ENCODE measurements at regions not wholly inside any gene's neighbourhood (a gene's known extent, or its start where the extent isn't known, plus 50 kb on each side); places are given as distances from the start of the nearest gene placed in this dataset.

DNA sequence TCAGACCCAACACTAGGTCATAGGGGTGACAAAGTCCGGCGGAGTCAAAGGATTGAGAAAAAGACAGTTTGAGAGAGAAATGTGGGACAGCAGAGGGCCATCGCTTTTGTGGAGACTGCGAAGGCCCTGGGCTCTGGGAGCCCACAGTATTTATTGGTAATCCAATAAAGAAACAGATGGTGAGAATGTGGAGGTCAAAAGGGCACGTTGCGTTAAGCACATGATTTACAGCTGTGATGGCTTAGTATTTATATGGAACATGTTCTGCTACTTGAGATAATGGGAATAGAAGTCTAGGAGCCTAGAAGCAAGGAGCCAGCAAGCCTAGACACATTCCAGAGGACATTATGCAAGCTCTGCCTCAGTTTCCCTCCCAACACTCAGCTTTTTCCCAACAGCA lies 2521.1 kb downstream of the PCDH9 start:
- TF ChIP-seq ETV6 (CRISPR knock-in tag; IDR thresholded peaks at IDR 0.05) (no peak), ESRRA (CRISPR knock-in tag; IDR thresholded peaks at IDR 0.05; ENCODE audit: borderline replicate concordance) (no peak), GABPB1 (CRISPR knock-in tag; IDR thresholded peaks at IDR 0.05) (no peak), ZNF121 (CRISPR knock-in tag; IDR thresholded peaks at IDR 0.05) (no peak), E2F5 (CRISPR knock-in tag; IDR thresholded peaks at IDR 0.05) (no peak), ZSCAN18 (CRISPR knock-in tag; IDR thresholded peaks at IDR 0.05) (no peak), EMX1 (CRISPR knock-in tag; IDR thresholded peaks at IDR 0.05) (no peak), OVOL2 (CRISPR knock-in tag; IDR thresholded peaks at IDR 0.05; ENCODE audit: borderline replicate concordance) (no peak), PREB (CRISPR knock-in tag; IDR thresholded peaks at IDR 0.05; ENCODE audit: borderline replicate concordance) (no peak), KAT7 (CRISPR knock-in tag; IDR thresholded peaks at IDR 0.05; ENCODE audit: borderline replicate concordance) (no peak), ZNF263 (CRISPR knock-in tag; IDR thresholded peaks at IDR 0.05; ENCODE audit: low read depth) (no peak)
- TF ChIP-seq, protein P1, sequence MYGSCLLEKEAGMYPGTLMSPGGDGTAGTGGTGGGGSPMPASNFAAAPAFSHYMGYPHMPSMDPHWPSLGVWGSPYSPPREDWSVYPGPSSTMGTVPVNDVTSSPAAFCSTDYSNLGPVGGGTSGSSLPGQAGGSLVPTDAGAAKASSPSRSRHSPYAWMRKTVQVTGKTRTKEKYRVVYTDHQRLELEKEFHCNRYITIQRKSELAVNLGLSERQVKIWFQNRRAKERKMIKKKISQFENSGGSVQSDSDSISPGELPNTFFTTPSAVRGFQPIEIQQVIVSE (CRISPR knock-in tag; IDR thresholded peaks at IDR 0.05; ENCODE audit: borderline replicate concordance), result no peak
- TF ChIP-seq, protein P2, sequence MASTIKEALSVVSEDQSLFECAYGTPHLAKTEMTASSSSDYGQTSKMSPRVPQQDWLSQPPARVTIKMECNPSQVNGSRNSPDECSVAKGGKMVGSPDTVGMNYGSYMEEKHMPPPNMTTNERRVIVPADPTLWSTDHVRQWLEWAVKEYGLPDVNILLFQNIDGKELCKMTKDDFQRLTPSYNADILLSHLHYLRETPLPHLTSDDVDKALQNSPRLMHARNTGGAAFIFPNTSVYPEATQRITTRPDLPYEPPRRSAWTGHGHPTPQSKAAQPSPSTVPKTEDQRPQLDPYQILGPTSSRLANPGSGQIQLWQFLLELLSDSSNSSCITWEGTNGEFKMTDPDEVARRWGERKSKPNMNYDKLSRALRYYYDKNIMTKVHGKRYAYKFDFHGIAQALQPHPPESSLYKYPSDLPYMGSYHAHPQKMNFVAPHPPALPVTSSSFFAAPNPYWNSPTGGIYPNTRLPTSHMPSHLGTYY (CRISPR knock-in tag; IDR thresholded peaks at IDR 0.05), result no peak
- Mint-ChIP-seq H3K9me3 (peaks cover 12% of the 10 kb centered on the region), H3K27me3 (ENCODE audit: low read depth) (no peaks in the 10 kb centered on the region), H3K4me3 (no peak overlapping the region), H3K4me1 (peaks cover 4% of the 10 kb centered on the region; the same call in 1 of the 2 replicates), H3K27ac (no peak overlapping the region), H3K36me3 (peaks cover 10% of the 10 kb centered on the region)
- no peak for DNase-seq (ENCODE audit: low spot score)
- CTCF ChIA-PET, result no interaction called here
- ATAC-seq, result no peak
- POLR2A ChIA-PET, result no interaction called here

GRCh38 chr13:64704121-64704649 lies 2526.0 kb downstream of the PCDH9 start:
- POLR2A ChIA-PET, result no interaction called here
- Mint-ChIP-seq H3K4me3 (no peak overlapping the region), H3K4me1 (peaks cover 4% of the 10 kb centered on the region; the same call in 1 of the 2 replicates), H3K36me3 (no peaks in the 10 kb centered on the region), H3K9me3 (no peaks in the 10 kb centered on the region), H3K27ac (no peak overlapping the region), H3K27me3 (ENCODE audit: low read depth) (no peaks in the 10 kb centered on the region)
- CTCF ChIA-PET, result no interaction called here
- DNase-seq (ENCODE audit: low spot score), result no peak
- no peak for ATAC-seq
- TF ChIP-seq ZNF532 (CRISPR knock-in tag; IDR thresholded peaks at IDR 0.05; ENCODE audit: borderline replicate concordance), result no peak
- TF ChIP-seq, protein P3, sequence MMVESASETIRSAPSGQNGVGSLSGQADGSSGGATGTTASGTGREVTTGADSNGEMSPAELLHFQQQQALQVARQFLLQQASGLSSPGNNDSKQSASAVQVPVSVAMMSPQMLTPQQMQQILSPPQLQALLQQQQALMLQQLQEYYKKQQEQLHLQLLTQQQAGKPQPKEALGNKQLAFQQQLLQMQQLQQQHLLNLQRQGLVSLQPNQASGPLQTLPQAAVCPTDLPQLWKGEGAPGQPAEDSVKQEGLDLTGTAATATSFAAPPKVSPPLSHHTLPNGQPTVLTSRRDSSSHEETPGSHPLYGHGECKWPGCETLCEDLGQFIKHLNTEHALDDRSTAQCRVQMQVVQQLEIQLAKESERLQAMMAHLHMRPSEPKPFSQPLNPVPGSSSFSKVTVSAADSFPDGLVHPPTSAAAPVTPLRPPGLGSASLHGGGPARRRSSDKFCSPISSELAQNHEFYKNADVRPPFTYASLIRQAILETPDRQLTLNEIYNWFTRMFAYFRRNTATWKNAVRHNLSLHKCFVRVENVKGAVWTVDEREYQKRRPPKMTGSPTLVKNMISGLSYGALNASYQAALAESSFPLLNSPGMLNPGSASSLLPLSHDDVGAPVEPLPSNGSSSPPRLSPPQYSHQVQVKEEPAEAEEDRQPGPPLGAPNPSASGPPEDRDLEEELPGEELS (CRISPR knock-in tag; IDR thresholded peaks at IDR 0.05), result no peak
- no peak for TF ChIP-seq NR3C1 (CRISPR knock-in tag; conservative IDR thresholded peaks at IDR 0.05; ENCODE audit: low read depth)
- no peak for TF ChIP-seq TCF7 (CRISPR knock-in tag; IDR thresholded peaks at IDR 0.05; ENCODE audit: low read depth)
- no peak for TF ChIP-seq ZNF396 (CRISPR knock-in tag; IDR thresholded peaks at IDR 0.05; ENCODE audit: borderline replicate concordance)
- no peak for TF ChIP-seq CBFB (CRISPR knock-in tag; IDR thresholded peaks at IDR 0.05; ENCODE audit: low read depth)
- TF ChIP-seq ESRRA (CRISPR knock-in tag; IDR thresholded peaks at IDR 0.05; ENCODE audit: borderline replicate concordance), result no peak
- no peak for TF ChIP-seq ZNF423 (CRISPR knock-in tag; IDR thresholded peaks at IDR 0.05)
- TF ChIP-seq ZNF317 (CRISPR knock-in tag; IDR thresholded peaks at IDR 0.05; ENCODE audit: borderline replicate concordance, low read depth), result no peak
- TF ChIP-seq NFYB (CRISPR knock-in tag; conservative IDR thresholded peaks at IDR 0.05; ENCODE audit: low read depth), result no peak
- no peak for TF ChIP-seq GRHL2 (CRISPR knock-in tag; IDR thresholded peaks at IDR 0.05; ENCODE audit: insufficient replicate concordance, severe bottlenecking)
- TF ChIP-seq TP53 (CRISPR knock-in tag; IDR thresholded peaks at IDR 0.05), result no peak
- no peak for TF ChIP-seq PRRX2 (CRISPR knock-in tag; IDR thresholded peaks at IDR 0.05)
